ENCODE measurements at regions not wholly inside any gene's neighbourhood (a gene's known extent, or its start where the extent isn't known, plus 50 kb on each side); places are given as distances from the start of the nearest gene placed in this dataset.

DNA sequence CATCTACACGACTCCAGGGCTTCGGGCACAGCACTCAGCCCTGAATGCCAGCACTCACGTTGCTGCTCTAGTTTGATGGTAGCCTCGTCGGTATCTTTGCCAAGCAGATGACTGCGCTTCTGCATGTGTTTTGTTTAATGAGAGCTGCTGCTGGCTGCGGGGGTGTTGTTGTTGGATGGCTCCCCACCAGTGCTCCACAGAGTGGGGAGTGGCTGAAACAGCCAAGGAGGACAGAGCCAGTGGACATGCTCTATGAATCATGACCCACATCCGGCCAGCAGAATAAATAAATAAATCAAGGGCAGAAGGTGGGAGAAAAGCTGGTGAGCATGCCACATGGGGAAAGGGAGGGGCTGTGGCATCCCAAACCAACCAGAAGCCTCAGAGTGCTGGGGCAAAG, 131.2 kb upstream of the SOX11 start:
- TF ChIP-seq POLR2AphosphoS5 (IDR thresholded peaks at IDR 0.05; ENCODE audit: borderline replicate concordance, low read depth, low read length) (no peak), FOXP2 (optimal IDR thresholded peaks at IDR 0.05; ENCODE audit: control extremely low read depth, extremely low read length, insufficient read depth) (no peak), EZH2 (IDR thresholded peaks at IDR 0.05) (no peak)
